ENCODE measurements at regions not wholly inside any gene's neighbourhood (a gene's known extent, or its start where the extent isn't known, plus 50 kb on each side); places are given as distances from the start of the nearest gene placed in this dataset.

GRCh38 chr18:40366521-40366920 is 1588.5 kb upstream of the PIK3C3 start:
- Histone ChIP-seq H4K20me1 (replicated peaks in 1 of 2; ENCODE audit: control insufficient read depth in 1 of 2, insufficient read depth in 2 of 2, low read length in 2 of 2) (no peaks in the 10 kb centered on the region), H3K79me1 (ENCODE audit: low read depth, low read length) (no peaks in the 10 kb centered on the region), H3K4ac (replicated peaks; ENCODE audit: insufficient read length, low read depth, low read length) (no peak overlapping the region), H3K27ac (ENCODE audit: low read depth, low read length) (no peak overlapping the region), H3K18ac (ENCODE audit: extremely low read depth, low read length) (no peak overlapping the region), H3K9me3 (ENCODE audit: insufficient read depth in 2 of 2, low read depth in 1 of 2, low read length in 1 of 2) (no peaks in the 10 kb centered on the region), H3K9ac (replicated peaks in 1 of 4; ENCODE audit: extremely low read depth in 1 of 4, low read depth in 3 of 4, low read length in 3 of 4) (no peak overlapping the region), H3K56ac (replicated peaks; ENCODE audit: insufficient read length, low read depth, low read length) (no peak overlapping the region), H2AK5ac (ENCODE audit: low read depth, low read length) (no peak overlapping the region), H3K4me1 (replicated peaks in 1 of 4; ENCODE audit: control insufficient read depth in 3 of 4, insufficient read depth in 4 of 4, low read length in 3 of 4) (no peaks in the 10 kb centered on the region), H3K14ac (ENCODE audit: insufficient read length) (no peak overlapping the region), H3K23me2 (ENCODE audit: low read depth, low read length) (no peaks in the 10 kb centered on the region), H2AFZ (ENCODE audit: low read length) (no peak overlapping the region), H2BK5ac (ENCODE audit: low read depth, low read length) (no peak overlapping the region), H3K4me3 (ENCODE audit: extremely low read depth in 1 of 4, insufficient read depth in 2 of 4, low read depth in 3 of 4, low read length in 4 of 4) (no peak overlapping the region), H3K4me2 (ENCODE audit: insufficient read depth in 1 of 2, low read depth in 2 of 2, low read length in 2 of 2) (no peak overlapping the region), H3K36me3 (ENCODE audit: control insufficient read depth in 2 of 4, insufficient read depth in 4 of 4, low read length in 3 of 4) (no peaks in the 10 kb centered on the region), H2BK15ac (ENCODE audit: low read length) (no peak overlapping the region), H4K8ac (ENCODE audit: extremely low read depth, insufficient read depth, low read length) (no peak overlapping the region), H4K91ac (replicated peaks; ENCODE audit: insufficient read length, low read length) (no peak overlapping the region), H2BK12ac (ENCODE audit: low read depth, low read length) (no peak overlapping the region), H2BK120ac (replicated peaks; ENCODE audit: low read depth, low read length) (no peak overlapping the region), H4K5ac (ENCODE audit: insufficient read length, low read depth, low read length) (no peak overlapping the region), H3K27me3 (replicated peaks in 1 of 4; ENCODE audit: control insufficient read depth in 3 of 4, extremely low read depth in 1 of 4, insufficient read depth in 3 of 4, low read length in 3 of 4) (no peaks in the 10 kb centered on the region), H3K79me2 (ENCODE audit: control insufficient read depth in 1 of 2, insufficient read depth in 2 of 2, low read length in 2 of 2) (no peaks in the 10 kb centered on the region), H3K23ac (ENCODE audit: insufficient read length) (no peak overlapping the region), H2BK20ac (ENCODE audit: low read length) (no peak overlapping the region)
- FAIRE-seq (no peak), DNase-seq (ENCODE audit: low read depth in 1 of 2, low spot score in 2 of 2) (no peak)
- POLR2A ChIA-PET (ENCODE audit: partially characterized antibody) = no interaction called here
- CTCF ChIA-PET (ENCODE audit: partially characterized antibody) = interaction anchor here (0.7 to 0.9 kb wide), 2 partner anchors 192 to 287 kb away, joined by 3 read pairs; no protein-coding TSS in a partner anchor
- TF ChIP-seq E2F6 (IDR thresholded peaks at IDR 0.05) (no peak), RAD21 (IDR thresholded peaks at IDR 0.05 in 1 of 2, conservative IDR thresholded peaks at IDR 0.05 in 1 of 2; ENCODE audit: low read depth in 2 of 2, low read length in 2 of 2) (no peak), CHD2 (IDR thresholded peaks at IDR 0.05; ENCODE audit: low read length) (no peak)

All from H1 (cell line).